ENCODE measurements at regions not wholly inside any gene's neighbourhood (a gene's known extent, or its start where the extent isn't known, plus 50 kb on each side); places are given as distances from the start of the nearest gene placed in this dataset.

DNA sequence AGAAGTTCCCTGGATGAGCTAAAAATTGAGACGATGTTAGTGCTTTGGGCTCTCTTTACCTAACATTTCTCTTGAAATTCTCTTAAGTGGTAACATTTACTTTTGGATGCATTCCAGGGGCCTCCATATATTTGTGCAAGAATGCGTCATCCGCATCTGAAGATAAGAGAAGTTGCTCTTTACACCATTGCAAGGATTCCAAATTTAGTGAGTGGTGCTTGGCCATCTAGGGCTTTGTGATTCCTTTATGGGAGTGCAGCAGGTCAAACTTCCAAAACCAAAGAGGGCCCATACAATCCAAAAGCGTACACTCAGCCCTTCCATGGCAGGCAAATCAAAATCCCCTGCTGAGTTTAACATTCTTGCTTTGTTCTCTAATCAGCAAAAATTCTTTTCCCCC, 102.0 kb upstream of the DMAC1 start:
- no peak for DNase-seq (ENCODE audit: low read depth)
- H3K4me3 ChIP-seq (ENCODE audit: low read depth, low read length) = no peak overlapping the region
- TF ChIP-seq, protein P1, sequence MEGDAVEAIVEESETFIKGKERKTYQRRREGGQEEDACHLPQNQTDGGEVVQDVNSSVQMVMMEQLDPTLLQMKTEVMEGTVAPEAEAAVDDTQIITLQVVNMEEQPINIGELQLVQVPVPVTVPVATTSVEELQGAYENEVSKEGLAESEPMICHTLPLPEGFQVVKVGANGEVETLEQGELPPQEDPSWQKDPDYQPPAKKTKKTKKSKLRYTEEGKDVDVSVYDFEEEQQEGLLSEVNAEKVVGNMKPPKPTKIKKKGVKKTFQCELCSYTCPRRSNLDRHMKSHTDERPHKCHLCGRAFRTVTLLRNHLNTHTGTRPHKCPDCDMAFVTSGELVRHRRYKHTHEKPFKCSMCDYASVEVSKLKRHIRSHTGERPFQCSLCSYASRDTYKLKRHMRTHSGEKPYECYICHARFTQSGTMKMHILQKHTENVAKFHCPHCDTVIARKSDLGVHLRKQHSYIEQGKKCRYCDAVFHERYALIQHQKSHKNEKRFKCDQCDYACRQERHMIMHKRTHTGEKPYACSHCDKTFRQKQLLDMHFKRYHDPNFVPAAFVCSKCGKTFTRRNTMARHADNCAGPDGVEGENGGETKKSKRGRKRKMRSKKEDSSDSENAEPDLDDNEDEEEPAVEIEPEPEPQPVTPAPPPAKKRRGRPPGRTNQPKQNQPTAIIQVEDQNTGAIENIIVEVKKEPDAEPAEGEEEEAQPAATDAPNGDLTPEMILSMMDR (IDR thresholded peaks at IDR 0.05; ENCODE audit: insufficient read depth, low read depth, low read length, missing control alignments) = no peak

- no peak for DNase-seq (ENCODE audit: low read depth)
- no peak overlapping the region for H3K4me3 ChIP-seq (ENCODE audit: low read depth, low read length)
These were observed 101.0 kb upstream of the DMAC1 start for GRCh38 chr9:7900541-7900940.

DNA sequence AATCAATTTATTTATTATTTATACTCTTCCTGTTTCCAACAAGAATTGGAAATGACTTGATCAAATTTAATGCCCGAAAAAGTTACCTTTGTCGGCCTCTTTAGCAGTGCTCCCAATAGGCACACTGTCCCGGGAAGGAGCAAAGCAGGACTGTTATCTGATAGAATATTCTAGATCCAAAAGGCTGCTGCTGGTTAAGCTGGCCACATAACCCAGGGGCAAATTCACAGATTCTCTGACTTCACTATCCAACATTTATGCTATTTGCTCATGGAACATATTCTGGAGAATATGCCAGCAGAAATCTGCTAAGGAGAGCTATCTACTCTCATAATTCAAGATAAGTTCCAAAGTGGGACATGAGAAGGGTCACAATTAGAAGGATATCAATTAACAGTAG, 100.2 kb upstream of the DMAC1 start:
- TF ChIP-seq, protein P1 (IDR thresholded peaks at IDR 0.05; ENCODE audit: insufficient read depth, low read depth, low read length, missing control alignments) = no peak
- DNase-seq (ENCODE audit: low read depth) = no peak
- no peak overlapping the region for H3K4me3 ChIP-seq (ENCODE audit: low read depth, low read length)

More at GRCh38 chr9:7900541-7900940, 101.0 kb upstream of the DMAC1 start:
- TF ChIP-seq, protein P1 (IDR thresholded peaks at IDR 0.05; ENCODE audit: insufficient read depth, low read depth, low read length, missing control alignments) = no peak

DNA sequence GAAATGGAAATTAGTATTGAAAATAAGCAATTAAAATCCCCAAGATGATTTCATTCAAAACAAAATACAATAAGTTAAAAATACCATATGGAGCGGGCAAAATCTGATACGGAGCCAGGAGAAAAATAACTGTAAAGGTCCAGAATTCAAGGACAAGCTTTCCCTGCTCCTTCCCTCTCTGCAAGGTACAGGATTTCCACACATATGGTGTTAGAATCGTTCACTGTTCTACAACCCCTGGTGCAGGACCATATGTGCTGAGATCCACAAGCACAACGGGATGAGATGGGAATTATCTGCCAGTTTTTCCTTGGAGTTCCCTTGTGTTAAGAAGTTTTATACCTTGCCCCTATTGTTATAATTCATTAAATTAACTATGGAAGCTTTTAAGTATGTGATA, 94.7 kb upstream of the DMAC1 start:
- DNase-seq (ENCODE audit: low read depth) = no peak
- TF ChIP-seq, protein P1 (IDR thresholded peaks at IDR 0.05; ENCODE audit: insufficient read depth, low read depth, low read length, missing control alignments) = no peak
- H3K4me3 ChIP-seq (ENCODE audit: low read depth, low read length) = no peak overlapping the region

DNA sequence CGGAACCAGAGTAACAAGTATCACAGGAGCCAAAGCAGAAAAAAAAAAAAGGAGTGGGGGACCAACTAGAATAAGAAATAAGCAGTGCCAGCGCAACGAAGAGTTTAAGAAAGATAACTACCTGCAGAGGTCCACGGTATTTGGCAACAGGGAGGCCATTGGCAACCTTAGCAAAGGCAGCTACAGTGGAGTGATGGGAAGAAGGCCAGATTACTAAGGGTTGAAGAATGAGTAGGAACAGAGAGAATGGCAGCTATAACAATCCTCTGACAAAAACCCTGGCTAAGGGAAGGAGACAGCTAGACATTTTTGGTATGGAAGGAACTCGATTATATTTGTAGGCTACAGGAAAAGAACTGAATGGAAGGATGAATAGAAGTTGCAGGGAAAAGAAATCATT, 93.4 kb upstream of the DMAC1 start:
- no peak overlapping the region for H3K4me3 ChIP-seq (ENCODE audit: low read depth, low read length)
- no peak for DNase-seq (ENCODE audit: low read depth)
- TF ChIP-seq, protein P1 (IDR thresholded peaks at IDR 0.05; ENCODE audit: insufficient read depth, low read depth, low read length, missing control alignments) = no peak

DNA sequence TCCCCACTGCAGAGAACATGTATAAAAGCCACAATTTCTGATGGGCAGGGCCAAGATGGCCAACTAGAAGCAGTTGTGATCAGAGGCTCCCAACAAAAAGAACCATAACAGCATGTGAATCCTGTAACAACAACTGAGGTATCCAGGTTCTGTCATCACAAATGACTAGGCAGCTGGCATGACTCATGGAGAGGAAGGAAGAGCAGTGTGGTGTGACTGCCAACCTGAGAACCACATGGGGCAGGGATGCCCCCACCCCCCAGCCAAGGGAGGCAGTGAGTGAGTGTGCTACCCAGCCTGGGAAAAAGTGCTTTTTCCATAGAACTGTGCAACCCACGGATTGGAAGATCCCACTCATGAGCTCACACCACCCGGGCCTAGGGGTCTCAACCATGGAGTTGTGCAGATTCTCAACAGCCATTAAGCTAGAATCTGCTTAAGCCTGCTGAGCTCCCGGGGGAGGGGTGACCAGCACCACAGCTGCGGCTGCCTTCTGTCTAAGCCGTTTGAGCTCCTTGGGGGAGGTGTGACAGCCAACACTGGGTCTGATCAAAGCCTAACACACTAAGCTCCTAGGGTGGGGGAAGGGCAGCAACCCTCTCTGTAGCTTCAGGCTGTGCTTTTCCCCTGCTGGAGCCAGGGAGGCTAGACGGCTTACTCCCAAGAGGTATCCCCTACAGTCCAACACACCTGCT, 80.1 kb upstream of the DMAC1 start:
- no peak overlapping the region for H3K4me3 ChIP-seq (ENCODE audit: low read depth, low read length)
- peak; percentile 1 for DNase-seq (ENCODE audit: low read depth)
- TF ChIP-seq, protein P1 (IDR thresholded peaks at IDR 0.05; ENCODE audit: insufficient read depth, low read depth, low read length, missing control alignments) = no peak
